PFSK-1 (cell line): ENCODE measurements at regions not wholly inside any gene's neighbourhood (a gene's known extent, or its start where the extent isn't known, plus 50 kb on each side); places are given as distances from the start of the nearest gene placed in this dataset.

ENCODE experiments used
- FOXP2 ChIP-seq: optimal IDR thresholded peaks from 2 replicates; pipeline ENCODE3; 2011; ENCODE audit warnings: borderline replicate concordance, control low read depth, inconsistent platforms; ENCODE audit not compliant: insufficient read depth; ENCODE audit errors: extremely low read length, extremely low read depth
- POLR2AphosphoS5 ChIP-seq: IDR thresholded peaks from 2 replicates; pipeline ENCODE4 v1.6.1; 2012; ENCODE audit warnings: low read depth, mild to moderate bottlenecking, control low read depth, low read length, moderate library complexity
- SIN3A ChIP-seq: IDR thresholded peaks from 2 replicates; pipeline ENCODE4 v1.6.1; 2012; ENCODE audit warnings: mild to moderate bottlenecking, low read length, moderate library complexity, borderline replicate concordance; ENCODE audit not compliant: insufficient read depth
- TAF1 ChIP-seq: IDR thresholded peaks from 2 replicates; pipeline ENCODE4 v1.6.1; 2012; ENCODE audit warnings: low read length, control low read depth, borderline replicate concordance; ENCODE audit not compliant: insufficient read depth
- TF ChIP-seq, protein P1 (sequence below), 2 experiments: IDR thresholded peaks; 2 replicates each; pipeline versions ENCODE4 v1.6.1 to v1.8.0; 2011 to 2012; ENCODE audit warnings: low read depth in 2 of 2, low read length in 2 of 2, control low read depth in 1 of 2, inconsistent platforms in 1 of 2, mild to moderate bottlenecking in 1 of 2, moderate library complexity in 1 of 2; ENCODE audit not compliant: insufficient read depth in 1 of 2

DNA sequence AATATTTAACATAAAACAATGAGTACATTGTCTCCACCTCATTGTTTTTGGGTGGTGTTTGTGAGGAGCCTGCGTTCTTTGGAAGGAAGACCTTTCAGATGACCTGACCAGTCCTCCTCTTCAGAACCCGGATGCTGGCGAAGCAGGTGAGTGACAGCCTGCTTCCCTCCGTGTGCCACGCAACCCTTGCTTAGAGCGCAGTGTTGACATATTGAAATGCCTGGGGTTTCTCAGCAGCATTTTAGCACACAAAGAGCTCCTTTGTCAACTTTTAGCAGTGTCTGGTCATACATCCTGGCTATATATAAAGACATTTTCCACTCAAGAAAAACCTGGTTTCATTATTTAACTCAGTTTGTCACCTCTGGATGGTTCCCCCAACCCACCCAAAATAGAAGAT lies 335.7 kb upstream of the POU3F3 start:
- TF ChIP-seq SIN3A: no peak
- TF ChIP-seq FOXP2: no peak
- no peak for TF ChIP-seq POLR2AphosphoS5
- no peak for TF ChIP-seq TAF1
- TF ChIP-seq, protein P1, sequence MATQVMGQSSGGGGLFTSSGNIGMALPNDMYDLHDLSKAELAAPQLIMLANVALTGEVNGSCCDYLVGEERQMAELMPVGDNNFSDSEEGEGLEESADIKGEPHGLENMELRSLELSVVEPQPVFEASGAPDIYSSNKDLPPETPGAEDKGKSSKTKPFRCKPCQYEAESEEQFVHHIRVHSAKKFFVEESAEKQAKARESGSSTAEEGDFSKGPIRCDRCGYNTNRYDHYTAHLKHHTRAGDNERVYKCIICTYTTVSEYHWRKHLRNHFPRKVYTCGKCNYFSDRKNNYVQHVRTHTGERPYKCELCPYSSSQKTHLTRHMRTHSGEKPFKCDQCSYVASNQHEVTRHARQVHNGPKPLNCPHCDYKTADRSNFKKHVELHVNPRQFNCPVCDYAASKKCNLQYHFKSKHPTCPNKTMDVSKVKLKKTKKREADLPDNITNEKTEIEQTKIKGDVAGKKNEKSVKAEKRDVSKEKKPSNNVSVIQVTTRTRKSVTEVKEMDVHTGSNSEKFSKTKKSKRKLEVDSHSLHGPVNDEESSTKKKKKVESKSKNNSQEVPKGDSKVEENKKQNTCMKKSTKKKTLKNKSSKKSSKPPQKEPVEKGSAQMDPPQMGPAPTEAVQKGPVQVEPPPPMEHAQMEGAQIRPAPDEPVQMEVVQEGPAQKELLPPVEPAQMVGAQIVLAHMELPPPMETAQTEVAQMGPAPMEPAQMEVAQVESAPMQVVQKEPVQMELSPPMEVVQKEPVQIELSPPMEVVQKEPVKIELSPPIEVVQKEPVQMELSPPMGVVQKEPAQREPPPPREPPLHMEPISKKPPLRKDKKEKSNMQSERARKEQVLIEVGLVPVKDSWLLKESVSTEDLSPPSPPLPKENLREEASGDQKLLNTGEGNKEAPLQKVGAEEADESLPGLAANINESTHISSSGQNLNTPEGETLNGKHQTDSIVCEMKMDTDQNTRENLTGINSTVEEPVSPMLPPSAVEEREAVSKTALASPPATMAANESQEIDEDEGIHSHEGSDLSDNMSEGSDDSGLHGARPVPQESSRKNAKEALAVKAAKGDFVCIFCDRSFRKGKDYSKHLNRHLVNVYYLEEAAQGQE (IDR thresholded peaks at IDR 0.05; ENCODE audit: insufficient read depth in 1 of 2, low read depth in 2 of 2, low read length in 2 of 2): no peak

DNA sequence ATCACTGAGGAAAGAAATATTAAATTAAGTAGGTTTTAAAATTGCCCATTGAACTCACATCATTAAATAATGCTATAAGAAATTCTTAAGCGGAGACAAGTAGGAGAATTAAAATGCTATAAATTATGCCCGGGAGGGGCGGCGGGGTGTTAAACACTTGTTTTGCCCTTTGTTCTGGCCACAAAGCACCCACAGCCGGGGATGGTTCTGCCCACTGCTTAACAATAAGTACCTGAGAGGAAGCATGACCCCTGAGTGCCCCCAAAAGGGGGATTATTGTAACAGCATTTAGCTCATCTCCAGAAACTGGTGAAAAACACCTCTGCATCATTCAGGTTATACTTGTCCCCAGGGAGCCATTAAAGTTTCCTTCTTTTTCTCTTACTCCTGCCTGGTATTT lies 332.7 kb upstream of the POU3F3 start:
- TF ChIP-seq, protein P1 (IDR thresholded peaks at IDR 0.05; ENCODE audit: insufficient read depth in 1 of 2, low read depth in 2 of 2, low read length in 2 of 2): no peak
- TF ChIP-seq SIN3A: no peak
- TF ChIP-seq FOXP2: no peak
- TF ChIP-seq POLR2AphosphoS5: no peak
- TF ChIP-seq TAF1: no peak

DNA sequence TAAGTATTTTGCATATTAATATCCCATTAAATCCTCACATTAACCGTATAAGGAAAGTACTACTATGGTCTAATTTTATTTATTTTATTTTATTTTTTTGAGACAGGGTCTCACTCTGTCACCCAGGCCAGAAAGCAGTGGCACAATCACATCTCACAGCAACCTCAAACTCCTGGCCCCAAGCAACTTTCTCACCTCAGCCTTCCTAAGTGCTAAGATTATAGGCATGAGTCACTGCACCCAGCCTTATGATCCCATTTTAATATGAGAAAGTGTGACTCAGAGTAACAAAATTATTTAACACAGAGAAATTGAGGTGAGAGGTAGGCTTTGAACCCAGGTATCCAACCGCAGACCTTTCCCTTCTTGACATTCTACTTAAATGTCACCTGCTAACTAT lies 330.0 kb upstream of the POU3F3 start:
- TF ChIP-seq, protein P1 (IDR thresholded peaks at IDR 0.05; ENCODE audit: insufficient read depth in 1 of 2, low read depth in 2 of 2, low read length in 2 of 2): no peak
- TF ChIP-seq POLR2AphosphoS5: no peak
- TF ChIP-seq TAF1: no peak
- no peak for TF ChIP-seq FOXP2
- no peak for TF ChIP-seq SIN3A

DNA sequence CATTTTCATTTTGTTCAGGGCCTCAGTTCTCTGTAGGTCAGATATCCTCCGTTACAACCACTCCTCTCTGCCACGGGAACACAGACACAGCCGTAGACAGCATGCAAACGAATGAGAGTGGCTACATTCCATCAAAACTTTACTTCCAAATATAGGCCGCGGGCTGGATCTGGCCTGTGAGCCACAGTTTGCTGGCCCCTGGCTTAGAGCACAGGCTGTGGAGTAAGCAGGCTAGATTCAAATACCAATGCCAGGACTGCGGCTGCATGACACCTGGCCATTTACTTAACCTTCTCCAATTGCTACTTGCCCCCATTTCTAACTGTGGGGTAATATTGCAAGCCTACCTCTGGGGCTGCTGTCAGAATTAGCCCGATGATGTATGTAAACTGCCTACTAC lies 325.8 kb upstream of the POU3F3 start:
- TF ChIP-seq POLR2AphosphoS5 (no peak), TAF1 (no peak), FOXP2 (no peak), SIN3A (no peak)
- TF ChIP-seq, protein P1 (IDR thresholded peaks at IDR 0.05; ENCODE audit: insufficient read depth in 1 of 2, low read depth in 2 of 2, low read length in 2 of 2): no peak

DNA sequence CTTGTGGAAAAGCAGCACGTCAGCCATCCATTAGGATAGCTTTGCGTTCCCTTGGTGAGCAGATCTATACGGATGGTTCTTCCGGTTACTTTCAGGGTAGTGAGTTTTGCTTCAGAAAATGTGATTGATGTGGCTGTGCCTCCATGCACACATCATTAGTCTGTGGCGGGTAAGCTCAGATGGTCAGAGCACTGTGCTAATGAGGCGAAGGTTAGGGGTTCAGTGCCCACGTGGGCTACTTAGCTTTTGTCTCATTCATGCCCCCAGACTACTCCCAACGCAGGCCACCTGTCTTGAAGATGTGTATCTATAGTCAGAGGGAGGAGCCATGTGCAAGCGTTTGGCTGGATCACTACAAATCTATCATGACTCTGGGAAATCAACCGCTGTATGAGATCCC lies 322.8 kb upstream of the POU3F3 start:
- TF ChIP-seq POLR2AphosphoS5 (no peak), SIN3A (no peak), TAF1 (no peak), FOXP2 (no peak)
- TF ChIP-seq, protein P1 (IDR thresholded peaks at IDR 0.05; ENCODE audit: insufficient read depth in 1 of 2, low read depth in 2 of 2, low read length in 2 of 2): no peak
